T-helper 17 cell (primary cell): ENCODE measurements at regions not wholly inside any gene's neighbourhood (a gene's known extent, or its start where the extent isn't known, plus 50 kb on each side); places are given as distances from the start of the nearest gene placed in this dataset.
"Not testable (repeated sequence)": the region's sequence is repeated elsewhere in the genome, so short reads cannot be mapped to it uniquely, and the experiment has no call there.

Experiments
- ATAC-seq: fragments of 150-1000 bp; cut with Tn5 transposase; 2 replicates; pipeline ENCODE4 v1.10.0; 2021; ENCODE audit warnings: mild to moderate bottlenecking, moderate library complexity
- DNase-seq, 3 donors: peaks; one replicate each; pipeline versions ENCODE4 v3.0.0 to v3.0.0-alpha.2; 2020 to 2021
- H3K9me3 ChIP-seq: one replicate; pipeline ENCODE4 v1.7.0; 2013; ENCODE audit warnings: low read length, mild to moderate bottlenecking; ENCODE audit not compliant: control insufficient read depth, poor library complexity, severe bottlenecking
- H3K27ac Mint-ChIP-seq: one replicate; pipeline ENCODE4 v1.8.0; 2022; ENCODE audit warnings: mild to moderate bottlenecking, moderate library complexity, mixed read lengths
- H3K27me3 Mint-ChIP-seq: one replicate; pipeline ENCODE4 v1.8.0; 2022; ENCODE audit warnings: mixed read lengths
- H3K36me3 Mint-ChIP-seq: one replicate; pipeline ENCODE4 v1.8.0; 2022; ENCODE audit warnings: low read depth, mixed read lengths
- H3K4me1 Mint-ChIP-seq: one replicate; pipeline ENCODE4 v1.8.0; 2022; ENCODE audit warnings: mild to moderate bottlenecking, mixed read lengths
- H3K4me3 Mint-ChIP-seq: one replicate; pipeline ENCODE4 v1.8.0; 2022; ENCODE audit warnings: mild to moderate bottlenecking, moderate library complexity, mixed read lengths

DNA sequence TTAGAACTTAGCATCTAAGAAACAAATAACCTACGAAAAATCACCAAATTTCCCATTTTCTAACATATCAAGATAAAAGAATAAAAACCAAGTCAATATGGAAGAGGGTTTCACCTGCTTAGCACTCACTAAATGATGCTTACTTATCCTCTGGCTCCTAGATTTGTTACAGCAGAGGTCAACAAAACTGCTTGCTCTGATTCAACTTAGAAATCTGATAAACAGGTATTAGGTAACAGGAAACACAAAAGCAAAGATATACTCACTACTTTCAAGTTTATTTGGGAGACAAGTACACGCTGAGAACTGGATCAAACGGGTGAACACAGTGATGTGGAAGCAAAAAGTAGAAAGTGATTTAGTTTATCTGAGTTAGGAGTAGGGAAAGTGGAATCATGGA is 235.7 kb upstream of the TARS1 start:
- Mint-ChIP-seq H3K36me3 (no peaks in the 10 kb centered on the region), H3K4me1 (no peaks in the 10 kb centered on the region), H3K4me3 (no peak overlapping the region), H3K27ac (no peak overlapping the region), H3K27me3 (no peaks in the 10 kb centered on the region)
- H3K9me3 ChIP-seq: no peaks in the 10 kb centered on the region
- no peak for DNase-seq
- no peak for ATAC-seq

DNA sequence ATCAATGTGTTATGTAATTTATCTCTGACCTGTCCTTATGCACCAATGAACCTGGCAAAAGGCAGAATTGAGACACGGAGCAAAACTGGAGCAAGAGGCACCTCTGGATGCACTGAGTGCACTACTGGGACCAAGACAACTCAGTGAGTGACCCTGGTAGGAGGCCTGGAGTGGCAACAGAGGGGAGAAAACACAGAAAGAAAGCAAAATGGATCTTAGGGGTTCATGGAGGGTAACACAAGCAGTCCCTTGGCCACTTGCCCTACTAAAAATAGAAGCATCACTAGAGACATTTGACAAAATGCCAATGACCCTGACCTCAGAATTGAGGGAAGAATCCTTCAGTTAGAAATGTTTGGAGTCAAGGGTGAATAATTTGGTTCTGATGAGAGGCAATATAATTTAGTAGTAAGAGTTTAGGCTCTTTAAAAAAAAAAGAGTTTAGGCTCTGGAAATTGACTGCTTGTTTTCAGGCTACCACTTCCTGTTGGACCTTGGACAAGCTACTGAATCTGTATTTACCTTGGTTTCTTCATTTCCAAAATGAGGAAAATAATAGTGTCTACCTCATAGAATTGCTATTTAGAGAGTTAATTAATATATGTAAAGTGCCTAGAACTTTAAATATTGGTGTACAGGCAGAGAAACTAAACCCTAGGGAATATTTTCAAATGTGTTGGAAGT is 234.9 kb upstream of the TARS1 start:
- ATAC-seq (no peak), DNase-seq (no peak)
- no peaks in the 10 kb centered on the region for H3K4me1 Mint-ChIP-seq
- H3K4me3 Mint-ChIP-seq: no peak overlapping the region
- H3K27ac Mint-ChIP-seq: no peak overlapping the region
- H3K27me3 Mint-ChIP-seq: no peaks in the 10 kb centered on the region
- no peaks in the 10 kb centered on the region for H3K36me3 Mint-ChIP-seq
- no peaks in the 10 kb centered on the region for H3K9me3 ChIP-seq

DNA sequence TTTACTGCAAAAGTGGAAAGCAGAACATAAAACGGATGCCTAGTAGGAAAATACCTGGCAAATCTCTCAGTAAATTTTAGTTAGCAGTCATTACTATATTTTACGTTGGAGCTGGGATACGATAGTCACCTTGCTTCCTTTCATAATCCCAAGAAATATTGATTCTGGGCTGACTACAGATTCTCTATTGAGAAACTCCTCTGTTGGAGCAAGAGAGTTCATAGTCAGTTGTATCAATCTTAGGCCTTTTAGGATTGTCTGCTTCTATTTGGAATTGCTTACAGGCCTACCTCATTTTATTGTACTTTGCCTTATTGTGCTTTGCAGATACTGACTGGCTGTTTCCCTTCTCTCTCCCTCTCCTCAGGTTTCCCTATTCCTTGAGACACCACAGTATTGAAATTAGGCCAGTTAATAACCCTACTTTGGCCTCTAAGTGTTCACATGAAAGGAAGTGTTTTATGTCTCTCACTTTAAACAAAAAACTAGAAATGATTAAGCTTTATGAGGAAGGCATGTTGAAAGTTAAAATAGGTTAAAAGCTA is 233.7 kb upstream of the TARS1 start:
- H3K9me3 ChIP-seq: no peaks in the 10 kb centered on the region
- DNase-seq (no peak), ATAC-seq (no peak)
- Mint-ChIP-seq H3K36me3 (no peaks in the 10 kb centered on the region), H3K27me3 (no peaks in the 10 kb centered on the region), H3K27ac (no peak overlapping the region), H3K4me3 (no peak overlapping the region), H3K4me1 (no peaks in the 10 kb centered on the region)

DNA sequence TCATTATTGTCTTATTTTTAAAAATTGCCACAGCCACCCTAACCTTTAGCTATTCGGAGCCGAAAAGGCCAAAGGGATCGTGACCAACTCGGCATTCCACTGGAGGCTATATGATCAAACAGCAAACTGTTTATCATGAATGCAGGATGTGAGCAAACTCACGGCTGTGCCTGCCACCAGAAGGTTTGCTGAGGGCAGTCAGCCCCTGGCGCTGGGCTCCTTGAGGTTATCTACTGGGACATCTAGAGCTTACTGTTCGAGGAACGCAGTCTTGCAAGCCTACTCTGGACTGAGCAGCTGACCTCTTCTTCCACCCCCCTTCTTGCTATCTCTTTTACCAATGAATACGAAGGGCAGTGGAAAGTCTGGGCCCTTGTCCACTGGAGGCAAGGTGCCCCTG is 231.5 kb upstream of the TARS1 start:
- no peak overlapping the region for H3K4me3 Mint-ChIP-seq
- H3K27me3 Mint-ChIP-seq: no peaks in the 10 kb centered on the region
- H3K36me3 Mint-ChIP-seq: no peaks in the 10 kb centered on the region
- no peaks in the 10 kb centered on the region for H3K4me1 Mint-ChIP-seq
- H3K9me3 ChIP-seq: no peaks in the 10 kb centered on the region
- no peak for ATAC-seq
- no peak overlapping the region for H3K27ac Mint-ChIP-seq
- no peak for DNase-seq

DNA sequence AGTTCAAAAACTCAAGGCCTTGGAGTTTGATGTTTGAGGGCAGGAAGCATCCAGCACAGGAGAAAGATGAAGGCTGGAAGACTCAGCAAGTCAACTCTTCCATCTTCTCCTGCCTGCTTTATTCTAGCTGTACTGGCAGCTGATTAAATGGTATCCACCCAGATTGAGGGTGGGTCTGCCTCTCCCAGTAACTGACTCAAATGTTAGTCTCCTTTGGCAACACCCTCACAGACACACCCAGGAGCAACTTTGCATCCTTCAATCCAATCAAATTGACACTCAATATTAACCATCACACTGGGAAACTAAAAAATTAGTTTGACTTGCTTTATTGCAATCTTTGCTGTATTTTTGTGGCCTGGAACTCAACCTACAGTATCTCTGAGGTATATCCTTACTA is 230.5 kb upstream of the TARS1 start:
- H3K27ac Mint-ChIP-seq, H3K36me3 Mint-ChIP-seq, H3K27me3 Mint-ChIP-seq, DNase-seq, H3K4me3 Mint-ChIP-seq, H3K9me3 ChIP-seq, H3K4me1 Mint-ChIP-seq, ATAC-seq: not testable (repeated sequence)

DNA sequence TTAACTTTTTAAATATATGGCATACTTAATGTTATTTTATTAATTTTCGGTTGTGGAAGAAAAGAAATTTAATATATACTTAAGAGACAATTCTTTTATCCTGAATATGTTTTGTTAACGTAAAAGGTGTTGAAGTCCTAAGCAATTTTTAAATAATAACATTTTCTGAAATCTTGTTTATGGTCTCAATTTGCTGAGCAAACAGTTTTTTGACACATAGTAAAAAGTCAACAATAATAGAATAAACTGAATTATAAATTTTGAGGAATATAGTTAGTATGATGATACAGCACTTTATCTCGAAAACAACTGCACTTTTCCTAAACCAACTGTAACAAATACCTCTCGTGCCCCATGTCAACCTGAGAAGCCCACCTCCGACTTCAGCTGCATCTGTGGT is 229.8 kb upstream of the TARS1 start:
- H3K27me3 Mint-ChIP-seq: no peaks in the 10 kb centered on the region
- no peaks in the 10 kb centered on the region for H3K4me1 Mint-ChIP-seq
- H3K27ac Mint-ChIP-seq: no peak overlapping the region
- no peak overlapping the region for H3K4me3 Mint-ChIP-seq
- DNase-seq (no peak), ATAC-seq (no peak)
- H3K36me3 Mint-ChIP-seq: no peaks in the 10 kb centered on the region
- H3K9me3 ChIP-seq: no peaks in the 10 kb centered on the region

DNA sequence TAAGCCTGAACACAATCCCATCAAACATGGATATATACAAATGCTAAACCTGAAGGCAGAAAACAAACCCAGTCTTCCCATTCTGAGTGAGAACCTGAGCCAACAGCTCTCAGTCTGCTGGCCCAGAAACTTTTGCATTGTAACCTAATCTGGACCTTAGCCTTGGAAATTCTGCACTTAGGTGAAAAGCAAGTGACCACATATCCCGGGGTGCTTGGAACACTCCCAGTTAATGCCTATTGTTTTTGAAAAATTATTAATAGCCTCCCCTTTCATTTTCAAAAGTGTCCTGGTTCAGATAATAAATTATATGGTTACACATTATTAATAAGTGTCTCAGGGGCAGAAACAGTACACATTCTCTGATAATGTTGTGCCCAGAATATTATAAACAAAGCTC is 228.3 kb upstream of the TARS1 start:
- Mint-ChIP-seq H3K27me3 (no peaks in the 10 kb centered on the region), H3K4me1 (no peaks in the 10 kb centered on the region), H3K4me3 (no peak overlapping the region), H3K27ac (no peak overlapping the region), H3K36me3 (no peaks in the 10 kb centered on the region)
- no peaks in the 10 kb centered on the region for H3K9me3 ChIP-seq
- ATAC-seq (no peak), DNase-seq (no peak)

DNA sequence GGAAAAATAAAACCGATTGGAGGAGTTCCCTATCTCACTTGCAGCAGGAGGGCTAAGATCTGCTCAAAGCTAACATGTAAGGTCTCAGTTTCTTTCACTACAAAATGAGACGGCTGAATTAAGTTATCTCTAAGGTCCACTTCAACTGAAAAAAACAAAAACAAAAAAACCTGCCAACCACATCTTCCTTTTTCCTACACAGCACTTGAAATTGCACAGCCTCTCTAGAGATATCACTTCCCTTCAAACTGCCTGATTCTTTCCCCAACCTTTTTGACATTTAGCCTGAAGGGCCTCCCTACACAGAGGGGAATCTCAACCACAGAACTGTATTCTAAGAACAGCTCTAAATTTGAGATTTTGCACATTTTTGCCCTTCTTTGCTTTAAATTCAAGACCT is 227.9 kb upstream of the TARS1 start:
- Mint-ChIP-seq H3K4me1 (no peaks in the 10 kb centered on the region), H3K27me3 (no peaks in the 10 kb centered on the region), H3K4me3 (no peak overlapping the region), H3K27ac (no peak overlapping the region), H3K36me3 (no peaks in the 10 kb centered on the region)
- H3K9me3 ChIP-seq: no peaks in the 10 kb centered on the region
- DNase-seq (no peak), ATAC-seq (no peak)

DNA sequence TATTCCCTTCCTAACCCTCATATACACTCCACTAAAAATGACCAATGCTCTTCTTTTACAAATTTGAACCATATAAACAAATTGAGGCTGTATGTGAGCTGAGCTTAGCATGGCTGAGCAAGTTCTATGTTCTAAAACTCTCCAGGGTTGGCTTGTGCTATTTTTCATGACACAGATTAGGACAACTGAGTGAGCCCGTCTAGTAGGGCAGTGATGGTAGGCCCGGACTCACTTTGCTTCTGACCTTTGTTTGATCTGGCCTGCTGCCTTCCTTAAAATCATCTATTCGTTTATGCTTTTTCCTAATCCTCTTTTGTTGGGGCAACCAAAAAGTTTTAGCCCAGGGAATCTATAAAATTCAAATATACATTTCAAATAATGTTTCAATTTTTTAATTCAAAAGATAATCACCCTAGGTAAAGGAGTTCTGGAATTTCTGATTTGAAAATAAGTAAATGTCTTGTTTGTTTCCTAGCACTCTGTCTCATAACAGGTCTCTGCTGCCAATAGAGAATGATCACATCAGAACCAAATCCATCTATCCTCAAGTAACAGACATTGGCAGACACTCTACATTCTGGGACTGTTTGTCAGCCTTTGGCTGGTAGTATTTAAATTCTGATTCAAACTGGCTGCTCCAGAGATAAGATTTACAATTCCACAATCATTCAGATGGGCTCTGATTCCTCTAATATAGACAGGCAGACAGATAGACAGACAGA is 217.0 kb upstream of the TARS1 start:
- Mint-ChIP-seq H3K4me1 (no peaks in the 10 kb centered on the region), H3K4me3 (no peak overlapping the region), H3K36me3 (no peaks in the 10 kb centered on the region), H3K27ac (no peak overlapping the region), H3K27me3 (no peaks in the 10 kb centered on the region)
- H3K9me3 ChIP-seq: no peaks in the 10 kb centered on the region
- DNase-seq: no peak
- no peak for ATAC-seq

DNA sequence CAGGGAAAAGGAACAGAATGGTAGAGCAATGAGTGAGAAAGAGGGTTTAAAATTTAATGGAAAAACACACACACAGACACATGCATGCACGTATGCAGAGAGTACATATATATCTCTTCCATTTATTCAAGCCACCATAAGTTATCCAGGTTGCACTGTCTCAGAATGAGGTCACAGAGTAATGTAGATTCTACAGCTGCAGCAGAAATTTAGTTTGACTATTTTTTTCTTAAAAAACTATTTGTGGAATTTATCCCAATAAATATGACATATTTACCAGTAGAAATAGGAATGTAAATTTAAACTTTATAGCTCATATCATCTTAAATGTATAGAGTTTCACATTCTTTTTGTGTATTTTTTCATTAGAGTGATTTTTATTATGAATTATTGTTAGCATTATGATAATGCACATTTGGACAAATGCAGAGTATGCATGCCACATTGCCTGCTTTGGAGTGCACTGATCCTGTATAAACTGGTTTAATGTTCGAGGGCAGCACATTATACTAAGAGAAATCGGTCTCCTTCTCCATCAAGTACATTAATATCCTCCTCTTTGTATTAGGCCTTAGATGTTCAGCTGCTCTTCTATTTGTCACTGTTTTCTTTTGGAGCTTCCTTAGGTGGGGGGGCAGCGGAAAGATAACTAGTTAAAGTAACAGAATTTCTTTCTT is 216.3 kb upstream of the TARS1 start:
- Mint-ChIP-seq H3K4me1 (no peaks in the 10 kb centered on the region), H3K36me3 (no peaks in the 10 kb centered on the region), H3K27ac (no peak overlapping the region), H3K27me3 (no peaks in the 10 kb centered on the region), H3K4me3 (no peak overlapping the region)
- DNase-seq (no peak), ATAC-seq (no peak)
- H3K9me3 ChIP-seq: no peaks in the 10 kb centered on the region

DNA sequence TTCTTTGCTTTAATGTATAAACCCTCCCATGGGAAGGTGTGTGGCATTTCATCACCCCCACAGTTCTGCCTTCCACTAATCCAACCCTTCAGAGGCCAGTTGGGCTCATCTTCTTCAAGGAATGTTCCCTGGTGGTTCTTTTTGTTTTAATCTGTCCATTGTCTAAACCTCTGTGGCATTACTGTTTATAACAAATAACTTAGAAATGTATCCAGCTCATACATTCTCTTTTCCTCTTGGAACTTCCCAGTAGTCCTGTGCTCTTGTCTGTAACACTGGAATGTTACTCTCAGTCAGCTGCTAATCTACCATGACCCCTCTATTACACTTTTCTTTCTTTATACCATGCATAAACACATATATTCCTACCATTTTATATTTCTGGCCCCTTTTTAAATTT is 213.5 kb upstream of the TARS1 start:
- Mint-ChIP-seq H3K4me3 (no peak overlapping the region), H3K27me3 (no peaks in the 10 kb centered on the region), H3K27ac (no peak overlapping the region), H3K36me3 (no peaks in the 10 kb centered on the region), H3K4me1 (no peaks in the 10 kb centered on the region)
- H3K9me3 ChIP-seq: no peaks in the 10 kb centered on the region
- DNase-seq (no peak), ATAC-seq (no peak)

DNA sequence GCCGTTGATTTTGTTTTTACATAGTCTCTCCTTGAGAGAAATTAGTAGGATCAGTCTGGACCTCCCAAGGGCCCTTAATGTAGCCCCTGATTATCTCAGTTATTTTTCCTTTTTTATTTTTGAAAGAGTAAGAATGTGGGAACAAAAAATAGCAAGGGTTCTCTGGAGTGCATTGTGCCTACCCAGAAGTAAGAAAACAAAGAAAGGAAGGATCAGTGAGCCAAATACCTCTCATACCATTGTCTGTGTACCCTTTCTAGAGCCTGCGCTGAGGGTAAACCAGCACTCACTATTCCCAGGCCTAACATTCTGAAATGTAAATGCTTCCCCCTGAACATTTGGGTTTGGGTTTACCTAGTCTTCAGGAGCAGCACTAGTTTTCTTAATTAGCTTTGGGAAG is 213.0 kb upstream of the TARS1 start:
- DNase-seq (no peak), ATAC-seq (no peak)
- H3K9me3 ChIP-seq: no peaks in the 10 kb centered on the region
- Mint-ChIP-seq H3K4me3 (no peak overlapping the region), H3K36me3 (no peaks in the 10 kb centered on the region), H3K27ac (no peak overlapping the region), H3K27me3 (no peaks in the 10 kb centered on the region), H3K4me1 (no peaks in the 10 kb centered on the region)

DNA sequence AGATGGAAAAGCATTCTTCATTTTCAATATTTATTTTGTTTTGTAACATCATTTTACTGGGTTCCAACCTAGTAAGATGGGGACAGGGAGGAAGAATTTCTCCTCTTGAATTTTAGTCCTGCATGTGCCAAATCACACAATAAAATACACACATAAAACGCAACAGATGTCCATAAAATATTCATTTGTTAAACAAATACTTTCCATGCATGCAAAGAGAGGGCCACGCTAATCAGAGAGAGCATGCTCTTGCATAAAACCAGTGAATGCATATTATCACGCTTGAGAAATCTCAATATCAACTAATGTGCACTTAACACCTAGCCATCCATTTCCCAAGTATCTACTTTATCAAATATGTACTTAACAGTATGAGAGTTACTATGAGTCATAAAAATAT is 212.6 kb upstream of the TARS1 start:
- Mint-ChIP-seq H3K27me3 (no peaks in the 10 kb centered on the region), H3K4me3 (no peak overlapping the region), H3K4me1 (no peaks in the 10 kb centered on the region), H3K27ac (no peak overlapping the region), H3K36me3 (no peaks in the 10 kb centered on the region)
- DNase-seq (no peak), ATAC-seq (no peak)
- H3K9me3 ChIP-seq: no peaks in the 10 kb centered on the region
